B cell (primary cell): ENCODE measurements at regions not wholly inside any gene's neighbourhood (a gene's known extent, or its start where the extent isn't known, plus 50 kb on each side); places are given as distances from the start of the nearest gene placed in this dataset.
"Not testable (repeated sequence)": the region's sequence is repeated elsewhere in the genome, so short reads cannot be mapped to it uniquely, and the experiment has no call there.

Source experiments
- EZH2 ChIP-seq: IDR thresholded peaks from 2 replicates; pipeline ENCODE4 v1.6.1; 2012; ENCODE audit warnings: borderline replicate concordance, low read depth, mild to moderate bottlenecking, moderate library complexity, low read length; ENCODE audit not compliant: insufficient read depth, poor library complexity, severe bottlenecking
- TF ChIP-seq, protein P1 (sequence below): fragments of 200-600 bp; IDR thresholded peaks from one replicate; pipeline ENCODE4 v1.8.0; 2022; ENCODE audit warnings: antibody characterized with exemption, mild to moderate bottlenecking

DNA sequence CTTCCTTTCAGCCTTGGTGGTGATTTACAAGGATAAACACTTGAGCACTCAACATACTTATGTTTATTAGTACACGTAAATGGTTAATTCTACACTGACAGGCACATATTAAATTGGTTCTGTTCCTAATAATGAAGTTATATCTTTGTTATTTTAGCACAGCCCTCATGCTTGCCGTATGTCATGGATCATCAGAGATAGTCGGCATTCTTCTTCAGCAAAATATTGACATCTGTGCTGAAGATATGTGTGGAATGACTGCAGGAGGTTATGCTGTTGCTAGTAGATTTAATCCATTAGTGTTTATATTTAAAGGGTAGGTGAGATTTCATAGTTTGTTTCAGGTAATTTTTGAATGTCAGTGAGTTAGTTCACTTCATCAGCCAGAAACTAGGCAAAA lies 73.0 kb upstream of the ACBD5 start:
- TF ChIP-seq, protein P1, sequence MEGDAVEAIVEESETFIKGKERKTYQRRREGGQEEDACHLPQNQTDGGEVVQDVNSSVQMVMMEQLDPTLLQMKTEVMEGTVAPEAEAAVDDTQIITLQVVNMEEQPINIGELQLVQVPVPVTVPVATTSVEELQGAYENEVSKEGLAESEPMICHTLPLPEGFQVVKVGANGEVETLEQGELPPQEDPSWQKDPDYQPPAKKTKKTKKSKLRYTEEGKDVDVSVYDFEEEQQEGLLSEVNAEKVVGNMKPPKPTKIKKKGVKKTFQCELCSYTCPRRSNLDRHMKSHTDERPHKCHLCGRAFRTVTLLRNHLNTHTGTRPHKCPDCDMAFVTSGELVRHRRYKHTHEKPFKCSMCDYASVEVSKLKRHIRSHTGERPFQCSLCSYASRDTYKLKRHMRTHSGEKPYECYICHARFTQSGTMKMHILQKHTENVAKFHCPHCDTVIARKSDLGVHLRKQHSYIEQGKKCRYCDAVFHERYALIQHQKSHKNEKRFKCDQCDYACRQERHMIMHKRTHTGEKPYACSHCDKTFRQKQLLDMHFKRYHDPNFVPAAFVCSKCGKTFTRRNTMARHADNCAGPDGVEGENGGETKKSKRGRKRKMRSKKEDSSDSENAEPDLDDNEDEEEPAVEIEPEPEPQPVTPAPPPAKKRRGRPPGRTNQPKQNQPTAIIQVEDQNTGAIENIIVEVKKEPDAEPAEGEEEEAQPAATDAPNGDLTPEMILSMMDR = not testable (repeated sequence)
- TF ChIP-seq EZH2 = not testable (repeated sequence)
